WERI-Rb-1 (cell line): ENCODE measurements at regions not wholly inside any gene's neighbourhood (a gene's known extent, or its start where the extent isn't known, plus 50 kb on each side); places are given as distances from the start of the nearest gene placed in this dataset.

Source experiments
- DNase-seq: peaks from one replicate; pipeline ENCODE4 v3.0.0-alpha.2; 2020
- H3K27ac ChIP-seq: fragments of 250-450 bp; sonication (Bioruptor Pico); 2 replicates; pipeline ENCODE4 v1.5.1; 2020; ENCODE audit warnings: mild to moderate bottlenecking, moderate library complexity
- H3K27me3 ChIP-seq: fragments of 250-450 bp; sonication (Bioruptor Pico); 2 replicates; pipeline ENCODE4 v1.5.1; 2021; ENCODE audit warnings: mild to moderate bottlenecking, low read depth, moderate library complexity; ENCODE audit not compliant: insufficient read depth, severe bottlenecking
- H3K36me3 ChIP-seq: fragments of 250-450 bp; sonication (Bioruptor Pico); 2 replicates; pipeline ENCODE4 v1.5.1; 2020; ENCODE audit warnings: mild to moderate bottlenecking, moderate library complexity
- H3K4me3 ChIP-seq: 2 replicates; pipeline ENCODE4 v1.5.1; 2011; ENCODE audit warnings: low read depth, mild to moderate bottlenecking, control low read depth, low read length
- H3K9me3 ChIP-seq: fragments of 250-450 bp; sonication (Bioruptor Pico); 2 replicates; pipeline ENCODE4 v1.5.1; 2021; ENCODE audit warnings: mild to moderate bottlenecking, moderate library complexity; ENCODE audit not compliant: severe bottlenecking
- CTCF ChIP-seq: IDR thresholded peaks from 2 replicates; pipeline ENCODE4 v1.5.1; 2011; ENCODE audit warnings: low read depth, mild to moderate bottlenecking, control low read depth, inconsistent platforms, low read length

GRCh38 chr12:75961878-75962277, 69.7 kb downstream of the PHLDA1 start:
- Histone ChIP-seq H3K27me3 (no peaks in the 10 kb centered on the region), H3K9me3 (no peaks in the 10 kb centered on the region), H3K36me3 (no peaks in the 10 kb centered on the region), H3K4me3 (no peak overlapping the region), H3K27ac (no peak overlapping the region)
- no peak for TF ChIP-seq CTCF
- no peak for DNase-seq

GRCh38 chr12:75960954-75961661, 70.5 kb downstream of the PHLDA1 start:
- Histone ChIP-seq H3K27ac (no peak overlapping the region), H3K27me3 (no peaks in the 10 kb centered on the region), H3K4me3 (no peak overlapping the region), H3K36me3 (no peaks in the 10 kb centered on the region), H3K9me3 (no peaks in the 10 kb centered on the region)
- DNase-seq: no peak
- no peak for TF ChIP-seq CTCF

GRCh38 chr12:75960086-75960910, 71.3 kb downstream of the PHLDA1 start:
- no peak for DNase-seq
- Histone ChIP-seq H3K9me3 (no peaks in the 10 kb centered on the region), H3K4me3 (no peak overlapping the region), H3K36me3 (no peaks in the 10 kb centered on the region), H3K27me3 (no peaks in the 10 kb centered on the region), H3K27ac (no peak overlapping the region)
- TF ChIP-seq CTCF: no peak

GRCh38 chr12:75959506-75959905, 72.1 kb downstream of the PHLDA1 start:
- H3K4me3 ChIP-seq: no peak overlapping the region
- H3K27ac ChIP-seq: no peak overlapping the region

GRCh38 chr12:75959060-75959459, 72.5 kb downstream of the PHLDA1 start:
- Histone ChIP-seq H3K27ac (no peak overlapping the region), H3K27me3 (no peaks in the 10 kb centered on the region), H3K9me3 (no peaks in the 10 kb centered on the region), H3K4me3 (no peak overlapping the region), H3K36me3 (no peaks in the 10 kb centered on the region)
- DNase-seq: no peak
- no peak for TF ChIP-seq CTCF

More at GRCh38 chr12:75959506-75959905, 72.1 kb downstream of the PHLDA1 start:
- TF ChIP-seq CTCF: no peak
- H3K36me3 ChIP-seq: no peaks in the 10 kb centered on the region
- no peak for DNase-seq
- H3K27me3 ChIP-seq: no peaks in the 10 kb centered on the region
- no peaks in the 10 kb centered on the region for H3K9me3 ChIP-seq
